VCaP (cell line): ENCODE measurements at regions not wholly inside any gene's neighbourhood (a gene's known extent, or its start where the extent isn't known, plus 50 kb on each side); places are given as distances from the start of the nearest gene placed in this dataset.

ENCODE experiments used
- H3K27ac ChIP-seq: fragments of 450-650 bp; 2 replicates; pipeline ENCODE4 v1.5.1; 2017
- CTCF ChIP-seq: fragments of 450-650 bp; conservative IDR thresholded peaks from 2 replicates; pipeline ENCODE4 v1.5.1; 2017; ENCODE audit warnings: mild to moderate bottlenecking, moderate library complexity

DNA sequence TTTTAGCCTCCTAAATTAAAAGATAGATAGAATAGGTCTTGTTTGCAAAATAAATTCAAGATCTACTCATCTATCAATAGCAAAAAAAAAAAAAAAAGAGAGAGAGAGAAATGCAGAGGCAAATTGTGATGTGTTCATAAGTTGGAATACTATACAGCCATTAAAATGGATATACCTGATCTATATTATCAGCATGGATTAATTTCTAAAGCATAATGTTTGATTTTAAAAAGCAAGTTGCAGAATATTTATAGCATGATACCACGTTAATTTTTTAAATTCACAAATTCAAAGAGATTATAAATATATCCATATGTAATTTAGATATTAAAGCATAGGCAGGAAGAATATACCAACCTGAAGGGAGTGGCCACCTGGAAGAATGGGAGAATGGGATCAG, 114.9 kb upstream of the PTPRT start:
- TF ChIP-seq CTCF: no peak
- no peak overlapping the region for H3K27ac ChIP-seq

DNA sequence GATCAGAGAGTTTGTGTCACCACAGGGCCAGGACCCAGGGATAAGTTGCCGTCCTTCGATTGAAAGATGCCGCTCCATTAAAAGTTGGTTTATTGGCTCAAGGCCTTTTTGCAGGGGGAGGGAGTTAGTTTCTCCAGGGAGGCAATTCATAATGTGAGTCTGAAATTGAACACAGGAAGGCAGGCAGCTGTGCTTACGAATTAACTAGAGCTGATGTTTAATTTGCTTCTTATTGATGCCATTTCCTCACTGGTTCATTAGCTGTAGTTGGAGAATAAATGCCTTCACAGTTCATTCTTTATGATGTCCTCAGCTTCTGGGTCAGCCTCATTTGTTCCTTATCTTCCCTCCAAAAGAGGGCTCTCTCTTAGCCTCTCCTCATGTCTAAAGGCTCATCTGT, 113.2 kb upstream of the PTPRT start:
- no peak overlapping the region for H3K27ac ChIP-seq
- TF ChIP-seq CTCF: no peak

DNA sequence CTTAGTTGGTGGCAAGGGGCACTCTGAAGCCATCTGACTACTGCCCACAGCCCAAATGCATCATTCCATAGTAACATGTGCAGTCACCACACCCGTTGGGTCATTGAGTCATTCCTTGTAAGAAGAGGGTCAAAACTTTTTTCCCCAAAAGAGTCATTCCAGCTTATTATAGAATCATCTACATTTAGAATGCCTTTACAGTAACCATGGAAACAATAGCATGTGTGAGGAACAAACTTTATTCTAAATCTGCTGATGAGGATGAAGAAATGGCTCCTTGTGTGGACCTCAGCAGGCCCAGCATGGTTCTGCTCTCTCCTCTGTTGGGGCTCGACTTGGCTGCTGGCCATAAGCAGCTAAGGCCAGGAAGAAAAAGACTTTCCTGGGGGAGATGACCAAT, 111.2 kb upstream of the PTPRT start:
- H3K27ac ChIP-seq: no peak overlapping the region
- no peak for TF ChIP-seq CTCF

GRCh38 chr20:43295781-43296180, 106.1 kb upstream of the PTPRT start:
- no peak for TF ChIP-seq CTCF
- H3K27ac ChIP-seq: no peak overlapping the region

GRCh38 chr20:43295263-43295662, 105.6 kb upstream of the PTPRT start:
- no peak for TF ChIP-seq CTCF
- no peak overlapping the region for H3K27ac ChIP-seq

DNA sequence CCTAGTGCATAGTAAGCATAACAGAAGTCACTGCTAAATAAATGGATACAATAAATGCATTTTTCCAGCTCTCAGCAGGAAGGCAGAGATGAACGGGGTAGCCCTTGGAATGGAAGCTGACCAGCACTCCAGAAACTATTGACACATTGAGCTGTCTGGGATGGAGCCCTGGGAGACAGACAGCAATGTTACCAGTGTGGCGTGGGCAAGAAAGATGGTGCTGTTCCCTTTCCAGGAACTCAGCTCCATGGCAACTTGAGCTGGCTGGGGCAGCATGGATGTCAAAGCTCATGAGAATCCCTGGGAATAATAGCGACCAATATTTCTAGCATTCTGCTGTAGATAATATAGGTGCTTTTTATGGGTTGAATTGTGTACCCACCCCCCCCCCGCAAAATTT, 104.3 kb upstream of the PTPRT start:
- no peak for TF ChIP-seq CTCF
- H3K27ac ChIP-seq: no peak overlapping the region

- H3K27ac ChIP-seq: no peak overlapping the region
- TF ChIP-seq CTCF: no peak
Measured at GRCh38 chr20:43293068-43293786, 103.5 kb upstream of the PTPRT start.
